NCI-H82 treated with DMSO at 0.1 percent for 48 hours (cell line): ENCODE measurements at regions not wholly inside any gene's neighbourhood (a gene's known extent, or its start where the extent isn't known, plus 50 kb on each side); places are given as distances from the start of the nearest gene placed in this dataset.
A peak's percentile ranks its signal among the peaks of the same experiment; 100 is the strongest.

ENCODE experiments used
- DNase-seq: peaks from one replicate; lab custom pipeline; 2025; ENCODE audit not compliant: unreplicated experiment; lab: John Stamatoyannopoulos, UW

DNA sequence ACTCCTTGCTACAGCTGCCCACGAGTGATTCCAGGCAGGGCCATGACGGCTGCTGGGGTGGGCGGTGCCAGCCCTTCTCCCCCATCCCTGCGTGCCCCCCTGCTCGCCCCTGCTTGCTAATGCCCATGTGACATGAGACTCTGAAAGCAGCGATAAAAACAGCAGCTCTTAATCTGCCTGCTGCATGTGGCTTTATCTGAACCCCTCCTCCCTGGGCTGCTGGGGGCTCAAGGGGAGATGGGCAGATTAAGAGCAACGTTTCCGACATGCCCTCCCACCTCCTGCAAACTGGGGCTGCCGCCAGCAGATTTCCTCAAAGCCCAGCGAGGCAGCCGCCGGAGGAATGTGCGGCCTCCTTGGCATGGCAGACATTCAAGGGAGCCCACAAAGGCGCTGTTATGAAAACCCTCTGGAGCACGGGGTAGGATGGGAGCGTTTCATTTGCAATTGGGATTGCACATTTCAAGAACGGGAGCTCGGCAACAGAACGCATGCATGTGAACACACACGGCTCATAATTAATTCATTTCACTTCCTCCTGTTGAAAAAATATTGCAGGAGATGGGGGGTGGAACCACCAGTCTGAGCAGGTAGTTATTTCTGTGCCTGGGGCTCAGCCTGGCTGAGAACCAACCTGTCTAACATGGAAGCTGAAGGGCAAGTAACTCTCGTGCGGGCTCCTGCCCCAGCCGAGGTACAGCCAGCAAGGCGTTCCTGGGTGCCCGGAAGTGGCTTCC lies 504.2 kb upstream of the PROK2 start:
- peak; percentile 60 for DNase-seq

DNA sequence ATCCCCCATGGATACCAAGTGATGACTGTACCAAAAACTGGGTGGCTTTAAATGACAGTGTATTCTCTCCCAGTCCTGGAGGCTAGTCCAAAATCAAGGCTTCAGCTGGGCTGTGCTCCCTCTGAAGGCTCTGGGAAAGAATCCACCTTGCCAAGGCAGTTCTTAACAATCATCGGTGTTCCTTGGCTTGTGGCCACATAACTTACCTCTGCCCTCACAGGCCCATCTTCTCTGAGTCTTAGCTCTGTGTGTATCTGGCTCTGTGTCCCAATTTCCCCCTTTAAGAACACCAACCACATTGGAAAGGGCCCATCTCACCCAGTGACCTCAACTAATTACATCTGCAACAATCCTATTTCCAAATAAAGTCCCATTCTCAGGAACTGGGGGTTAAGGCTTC lies 503.0 kb upstream of the PROK2 start:
- no peak for DNase-seq

DNA sequence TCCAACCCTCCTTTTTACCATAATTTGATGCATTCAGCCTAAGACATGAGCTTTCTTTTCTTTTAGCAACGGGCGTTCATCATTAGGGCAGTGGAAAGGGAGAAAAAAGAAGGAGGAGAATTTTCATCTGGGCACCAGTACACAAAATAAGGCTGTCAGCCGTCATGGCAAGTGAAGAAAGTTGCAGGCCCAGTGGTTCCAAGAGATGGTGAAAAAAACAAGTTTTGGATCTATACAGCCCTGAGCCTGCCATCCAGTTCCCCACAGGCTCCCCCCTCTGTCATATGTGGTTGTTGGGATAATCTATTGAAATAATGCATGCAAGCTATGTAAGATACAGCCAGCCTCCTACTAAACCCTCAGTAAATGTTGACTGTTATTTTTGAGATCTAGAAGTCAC lies 500.6 kb upstream of the PROK2 start:
- no peak for DNase-seq

DNA sequence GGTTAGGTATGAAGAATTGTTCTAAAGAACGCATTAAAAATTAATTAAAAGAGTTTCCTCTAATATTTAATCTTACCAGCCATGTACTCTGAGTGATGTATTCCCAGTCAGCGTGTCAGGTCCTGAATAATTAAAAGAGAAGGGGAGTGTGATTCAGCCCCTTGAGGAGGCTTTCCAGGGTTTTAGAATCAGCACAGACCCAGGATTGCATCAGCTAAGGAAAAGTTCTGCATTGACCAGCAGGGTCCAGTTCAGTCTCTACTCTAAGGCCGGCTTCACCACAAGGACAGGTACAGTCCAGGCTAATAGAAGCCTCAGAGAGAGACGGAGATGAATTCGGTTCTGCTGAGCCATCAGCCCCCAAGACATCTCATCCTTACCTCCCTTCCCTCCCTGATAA lies 499.5 kb upstream of the PROK2 start:
- no peak for DNase-seq

DNA sequence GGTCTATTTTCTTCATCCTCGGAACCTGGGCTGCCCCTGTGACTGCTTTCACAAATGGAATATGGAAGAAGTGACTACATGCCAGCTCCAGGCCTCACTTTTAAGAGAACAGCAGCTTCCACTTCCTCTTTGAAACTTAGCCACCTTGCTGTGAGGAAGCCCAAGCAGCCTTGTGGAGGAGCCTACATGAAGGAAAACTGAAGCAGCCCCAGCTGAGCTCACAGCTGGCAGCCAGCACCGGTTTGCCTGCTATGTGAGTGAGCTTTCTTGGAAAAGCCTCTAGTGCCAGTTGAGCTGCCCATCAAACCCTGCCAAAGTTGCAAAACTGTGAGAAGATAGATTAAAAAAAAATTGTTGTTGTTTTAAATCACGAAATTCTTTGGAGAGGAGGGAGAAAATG lies 498.0 kb upstream of the PROK2 start:
- DNase-seq: no peak

DNA sequence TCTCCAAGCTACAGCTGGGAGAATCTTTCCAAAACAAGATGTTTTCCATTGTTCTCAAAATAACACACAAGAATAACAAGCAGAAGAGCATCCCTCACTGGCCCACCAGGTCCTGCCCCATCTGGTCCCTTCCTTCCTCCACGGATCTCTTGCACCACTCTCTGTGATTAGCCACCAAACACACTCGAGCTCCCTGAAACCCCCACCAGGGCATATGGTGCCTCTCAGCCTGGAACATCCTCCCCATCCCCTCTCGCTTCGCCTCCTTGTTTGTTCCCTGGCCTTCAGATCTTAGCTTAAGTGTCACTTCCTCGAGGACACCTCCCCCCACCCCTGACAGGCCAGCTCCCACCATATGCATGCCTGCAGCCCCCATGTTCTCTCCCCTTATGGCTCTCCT lies 496.6 kb upstream of the PROK2 start:
- no peak for DNase-seq

DNA sequence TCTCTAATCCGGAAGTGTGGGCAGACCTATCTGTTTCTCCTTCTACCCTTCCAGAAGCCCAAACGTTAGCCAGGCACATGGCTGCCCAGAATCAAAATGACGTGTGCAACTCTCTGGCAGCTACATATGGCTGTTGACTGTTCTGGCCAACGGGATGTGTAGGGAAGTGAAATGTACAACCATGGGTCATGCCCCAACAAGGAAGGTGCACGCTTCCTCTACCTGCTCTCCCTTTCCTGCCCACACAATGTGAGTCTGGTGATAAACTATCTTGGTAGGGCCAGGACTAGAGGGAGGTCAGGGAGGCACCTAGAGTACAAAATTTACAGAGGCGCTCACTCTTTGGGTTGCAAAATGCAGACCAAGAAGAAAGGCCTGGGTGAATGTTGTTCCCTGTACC lies 495.9 kb upstream of the PROK2 start:
- no peak for DNase-seq

DNA sequence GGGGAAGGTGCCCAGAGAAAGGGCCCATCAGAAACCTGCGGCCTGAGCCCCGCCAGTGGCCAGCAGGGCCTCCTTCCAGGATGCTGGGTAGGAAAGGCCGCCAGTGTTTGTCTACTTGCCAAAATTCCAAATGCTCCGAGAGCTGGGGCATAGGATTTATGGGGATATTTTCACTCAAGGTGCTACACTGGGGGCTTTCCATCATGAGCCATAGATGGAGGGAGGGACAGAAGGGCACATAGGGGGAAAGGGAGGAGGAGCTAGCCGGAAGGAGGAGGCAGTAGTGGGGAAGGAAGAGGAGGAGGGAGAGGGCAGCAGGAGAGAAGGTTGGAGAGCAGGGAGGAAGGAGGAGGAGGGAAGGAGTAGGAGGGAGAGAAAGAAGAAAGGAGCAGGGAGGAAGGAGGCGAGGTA lies 494.7 kb upstream of the PROK2 start:
- no peak for DNase-seq

DNA sequence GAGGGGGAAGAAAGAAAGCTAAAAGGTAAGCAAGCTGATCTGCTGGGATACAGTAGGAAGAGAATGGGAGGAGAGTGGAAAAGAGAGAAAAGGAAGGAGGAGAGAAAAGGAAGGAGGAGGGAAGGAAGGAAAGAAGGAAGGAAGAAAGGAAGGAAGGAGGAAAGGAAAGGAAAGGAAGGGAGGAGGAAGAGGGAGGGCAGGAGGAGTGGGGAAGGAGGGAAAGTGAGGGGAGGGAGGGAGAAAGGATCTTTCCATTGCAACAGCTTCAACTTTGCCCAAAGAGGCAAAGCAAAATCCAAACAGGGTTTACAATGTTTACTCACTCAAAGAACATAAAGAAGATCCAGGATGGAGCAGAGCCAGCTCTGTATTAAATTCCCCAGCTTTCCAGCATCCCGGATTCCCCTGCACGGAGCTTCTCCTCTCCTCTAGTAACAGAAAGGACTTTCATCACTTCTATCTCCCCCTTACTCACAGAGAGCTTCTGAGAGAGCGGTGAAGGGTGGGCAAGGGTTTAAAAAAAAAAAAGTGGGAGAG lies 494.2 kb upstream of the PROK2 start:
- DNase-seq: no peak

DNA sequence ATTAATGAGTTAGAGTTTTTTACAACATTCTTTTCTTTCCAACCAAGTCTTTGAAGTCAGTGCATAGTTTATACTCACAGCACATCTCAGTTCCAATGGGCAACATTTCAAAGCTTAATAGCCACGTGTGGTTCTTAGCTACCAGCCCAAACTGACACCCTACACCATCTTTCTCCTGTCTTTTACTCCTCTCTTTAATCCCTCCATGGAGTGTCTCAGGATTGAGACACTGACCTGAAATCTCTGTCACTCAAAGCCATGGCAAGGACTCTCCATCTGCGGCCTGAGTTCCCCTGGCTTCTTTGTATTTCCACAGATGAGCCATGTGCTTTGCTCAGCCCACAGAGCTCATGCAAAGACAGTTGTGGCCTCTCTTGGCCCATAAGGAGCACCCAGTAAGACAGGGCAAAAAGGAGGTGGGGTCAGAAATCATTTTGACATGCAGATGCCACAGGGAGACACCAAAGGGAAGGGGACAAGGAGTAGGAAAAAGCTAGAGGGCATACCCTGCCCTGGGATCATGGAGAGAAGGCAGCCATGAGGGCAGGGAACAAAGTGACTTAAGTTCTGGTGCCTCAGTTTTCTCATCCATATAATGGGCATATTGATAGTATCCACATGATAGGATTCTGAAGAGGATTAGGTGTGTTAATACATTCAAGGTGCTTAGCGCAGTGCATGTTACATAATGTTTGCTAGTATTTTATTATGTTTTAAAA lies 493.6 kb upstream of the PROK2 start:
- peak; percentile 10 for DNase-seq

DNA sequence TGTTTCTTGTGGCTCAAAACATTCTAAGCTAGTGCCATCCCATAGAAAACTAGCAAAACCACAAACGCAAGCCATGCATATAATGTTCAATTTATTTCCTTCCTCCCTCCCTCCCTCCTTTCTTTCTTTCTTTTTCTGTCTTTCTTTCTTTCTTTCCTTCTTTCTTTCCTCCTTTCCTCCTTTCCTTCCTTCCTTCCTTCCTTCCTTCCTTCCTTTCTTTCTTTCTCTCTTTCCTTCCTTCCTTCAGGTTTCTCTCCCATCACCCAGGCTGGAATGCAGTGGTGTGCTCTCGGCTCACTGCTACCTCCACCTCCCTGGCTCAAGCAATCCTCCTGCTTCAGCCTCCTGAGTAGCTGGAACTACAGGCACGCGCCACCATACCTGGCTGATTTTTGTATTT lies 492.8 kb upstream of the PROK2 start:
- no peak for DNase-seq

DNA sequence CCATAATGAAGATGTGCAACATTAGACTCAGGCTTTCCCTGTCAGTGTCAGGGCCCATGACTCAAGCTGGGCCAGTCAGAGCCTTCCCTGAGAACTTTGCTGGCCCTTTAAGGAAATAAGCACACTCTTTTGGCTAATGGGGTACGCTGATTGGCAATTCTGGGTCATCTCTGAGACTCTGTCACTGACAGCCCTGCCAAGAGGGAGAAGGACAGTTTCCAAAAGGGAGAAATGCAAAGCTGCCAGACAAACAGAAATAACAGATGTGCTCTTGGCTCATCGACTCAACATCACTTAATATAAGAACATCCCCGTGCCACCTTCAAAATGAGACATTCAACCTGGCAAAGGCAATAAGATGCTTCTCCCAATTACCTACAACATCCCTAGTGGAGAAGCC lies 491.9 kb upstream of the PROK2 start:
- no peak for DNase-seq

DNA sequence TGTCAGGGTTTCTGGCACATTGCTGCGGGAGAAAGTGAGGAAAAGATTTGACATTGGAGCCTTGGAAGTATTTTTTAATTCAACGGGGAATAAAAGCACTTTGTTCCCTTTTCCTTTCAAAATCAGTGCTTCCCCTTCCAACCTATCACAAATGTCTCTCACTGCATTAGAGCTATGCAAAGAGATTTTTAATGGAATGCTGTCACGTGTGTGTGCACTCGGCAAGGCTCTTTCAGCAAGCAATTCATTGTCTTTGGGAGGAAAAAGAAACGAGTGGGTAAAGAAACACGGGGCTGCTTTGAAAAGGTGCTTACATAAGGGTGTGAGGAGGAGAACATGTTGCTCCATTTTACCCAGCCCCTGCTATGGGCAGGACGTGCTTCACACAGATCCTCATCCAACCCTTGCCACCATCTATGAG lies 490.4 kb upstream of the PROK2 start:
- no peak for DNase-seq

DNA sequence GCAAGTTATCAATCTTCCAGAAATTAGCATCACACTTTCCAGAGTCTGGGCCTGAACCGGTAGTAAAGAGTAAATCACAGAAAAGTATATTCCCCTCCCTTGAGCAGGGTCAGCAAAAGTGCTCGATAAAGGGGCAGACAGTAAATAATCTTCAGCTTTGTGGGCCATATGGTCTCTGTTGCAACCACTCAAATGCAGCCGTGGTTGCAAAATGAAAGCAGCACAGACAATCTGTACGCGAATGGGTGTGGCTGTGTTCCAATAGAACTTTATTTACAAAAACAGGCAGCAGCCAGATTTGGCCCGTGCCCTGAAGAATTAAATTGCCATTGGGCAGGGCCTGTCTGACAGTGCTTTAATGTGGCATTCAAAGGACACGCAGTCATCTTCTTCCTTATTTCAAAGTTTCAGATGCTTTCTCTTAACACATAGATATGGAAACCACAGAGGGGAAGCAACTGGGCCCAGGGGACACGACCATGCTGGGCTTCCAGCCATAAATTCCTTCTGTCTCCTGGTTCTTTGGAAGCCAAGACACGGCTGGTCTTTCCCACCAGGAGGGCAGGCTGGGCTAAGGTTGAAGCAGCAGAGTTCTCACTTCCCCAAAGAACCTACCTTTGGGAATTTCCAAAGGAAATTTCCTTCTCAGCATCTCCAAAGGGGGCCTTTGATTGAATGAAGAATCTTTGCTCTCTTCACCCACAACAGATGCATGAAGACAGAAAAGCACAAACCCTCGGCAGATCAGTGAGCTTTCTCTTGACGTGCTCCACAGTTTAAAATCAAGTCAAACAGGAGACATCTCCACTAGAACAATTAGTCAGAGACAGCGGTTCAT lies 489.8 kb upstream of the PROK2 start:
- DNase-seq: peak; percentile 12

DNA sequence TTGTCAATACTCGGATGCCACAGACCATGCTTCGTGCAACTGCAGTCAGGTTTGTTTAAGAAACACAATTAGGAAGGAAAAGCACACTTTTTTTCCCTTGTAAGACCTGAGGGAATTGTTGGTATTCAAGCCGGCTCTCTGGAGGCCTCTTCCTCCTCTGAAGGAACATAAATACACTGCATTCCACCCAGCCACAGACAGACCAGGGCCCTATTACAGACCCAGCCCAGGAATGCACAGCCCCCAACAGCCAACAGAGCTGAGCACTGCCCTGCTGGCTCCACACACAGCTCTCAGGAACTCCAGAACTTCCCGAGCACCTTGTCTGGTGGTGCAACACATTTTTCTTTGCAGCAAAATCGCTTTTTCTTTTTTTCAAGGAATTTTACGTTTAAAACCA lies 488.7 kb upstream of the PROK2 start:
- DNase-seq: no peak

DNA sequence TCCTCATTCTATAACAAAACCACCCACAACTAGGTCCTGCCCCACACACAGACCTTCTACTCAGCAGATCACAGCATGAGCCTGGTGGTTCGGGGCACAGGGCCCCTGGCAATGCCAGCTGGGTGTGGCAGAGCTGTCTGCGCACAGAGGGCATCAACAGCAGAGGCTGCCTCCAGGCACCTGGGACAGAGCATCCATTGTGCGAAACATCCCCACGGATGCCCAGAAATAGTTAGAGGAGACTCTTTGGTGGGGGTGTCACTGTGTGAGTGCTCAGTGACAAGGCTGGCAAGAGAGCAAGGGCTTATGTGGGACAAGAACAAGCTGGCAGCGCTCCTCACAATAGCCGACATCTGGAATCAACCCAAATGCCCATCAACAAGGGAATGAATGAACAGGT lies 487.4 kb upstream of the PROK2 start:
- peak; percentile 4 for DNase-seq

DNA sequence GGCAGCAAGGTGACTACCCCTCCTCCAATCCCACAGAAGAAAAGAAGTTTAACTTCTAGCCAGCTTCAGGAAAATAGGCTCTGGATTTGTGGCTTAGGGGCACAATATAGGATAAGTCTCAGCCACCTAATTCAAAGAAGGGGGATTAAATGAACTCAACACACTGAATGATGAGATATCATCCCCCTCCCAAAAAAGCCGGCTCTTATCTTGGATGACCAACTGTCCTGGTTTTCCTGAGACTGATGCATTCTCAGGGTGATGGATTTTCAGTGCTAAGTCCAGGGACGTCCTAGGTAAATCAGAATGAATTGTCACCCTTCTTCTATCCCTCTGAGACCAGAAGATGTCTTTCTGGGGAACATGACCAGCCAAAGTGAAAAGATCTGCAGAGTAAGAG lies 487.0 kb upstream of the PROK2 start:
- DNase-seq: peak; percentile 78

DNA sequence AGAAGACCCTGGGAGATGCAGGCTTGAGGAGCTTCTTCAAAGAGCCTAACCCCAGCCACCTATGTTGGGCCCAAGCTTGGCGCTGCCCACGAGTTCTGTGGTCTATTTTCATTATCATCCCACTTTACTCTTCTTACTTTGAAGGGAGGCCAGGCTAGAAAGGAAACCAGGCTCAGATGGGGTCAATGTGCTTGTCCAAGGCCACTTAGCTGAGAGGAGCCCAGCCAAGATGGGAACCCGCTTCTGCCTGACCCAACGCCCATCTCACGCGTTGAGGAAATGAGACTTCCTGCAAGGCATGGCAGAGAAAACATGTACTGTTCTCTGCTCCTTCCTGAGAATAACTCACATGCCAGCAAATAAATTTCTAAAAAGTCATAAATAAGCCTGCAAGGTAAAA lies 486.3 kb upstream of the PROK2 start:
- no peak for DNase-seq

DNA sequence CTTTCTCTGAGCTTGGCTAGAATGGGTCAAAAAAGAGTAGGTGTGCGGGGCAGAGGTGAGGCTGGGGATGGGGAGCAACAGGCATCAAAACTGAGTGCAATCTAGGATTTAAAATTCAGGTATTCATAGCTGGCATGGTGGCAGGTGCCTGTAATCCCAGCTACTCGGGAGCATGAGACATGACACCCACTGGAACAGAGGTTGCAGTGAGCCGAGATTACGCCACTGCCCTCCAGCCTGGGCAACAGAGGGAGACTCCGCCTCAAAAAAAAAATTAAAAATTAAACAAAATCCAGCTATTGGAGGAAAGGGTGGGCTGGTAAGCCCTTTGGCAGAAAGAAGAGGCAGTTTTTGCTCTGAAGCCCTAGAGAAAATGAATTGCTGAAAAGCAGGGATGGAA lies 485.8 kb upstream of the PROK2 start:
- DNase-seq: no peak

DNA sequence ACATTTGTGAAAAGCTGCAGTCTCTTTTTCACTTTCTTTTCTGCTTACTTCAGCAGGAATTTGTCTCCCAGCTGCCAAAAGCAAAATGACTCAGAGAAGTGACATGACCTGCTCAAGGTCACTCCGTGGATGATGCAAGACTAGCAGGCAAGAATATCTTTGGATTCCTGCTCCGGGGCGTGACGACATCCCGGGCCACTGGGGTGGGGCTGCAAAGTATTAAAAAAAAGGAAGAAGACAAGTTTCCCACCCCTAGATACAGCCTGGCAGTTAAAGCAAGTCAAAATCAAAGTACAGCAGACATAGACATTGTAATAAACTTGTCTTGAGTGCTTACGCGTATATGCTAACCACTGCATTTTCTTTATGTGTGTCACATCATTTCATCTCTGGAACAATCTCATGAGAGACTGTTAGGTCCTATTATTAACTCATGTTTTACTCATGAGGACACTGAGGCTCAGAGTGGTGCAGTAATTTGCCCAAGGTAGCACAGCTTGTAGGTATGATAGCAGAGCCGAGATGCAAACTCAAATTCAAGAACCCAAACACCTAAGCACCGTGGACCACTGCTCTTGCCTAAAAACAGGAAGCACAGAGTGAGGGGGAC lies 485.2 kb upstream of the PROK2 start:
- no peak for DNase-seq

DNA sequence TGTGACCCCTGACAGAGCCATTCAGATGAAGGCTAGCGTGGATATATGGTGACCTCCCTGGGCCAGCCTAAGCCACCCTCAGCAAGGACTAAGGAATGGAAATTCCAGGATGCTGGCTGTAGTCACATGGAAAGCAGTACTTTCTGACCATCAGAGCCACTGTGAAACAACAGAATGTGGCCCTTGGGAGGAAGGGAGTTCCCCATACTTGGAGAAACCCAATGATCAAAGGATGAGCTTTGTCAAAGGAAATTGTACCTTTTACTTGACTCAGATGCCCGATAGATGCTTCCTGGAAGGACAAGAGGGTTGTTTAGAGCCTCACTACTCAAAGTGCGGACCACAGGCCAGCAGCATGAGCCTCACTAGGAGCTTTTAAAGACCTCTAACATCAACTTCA lies 484.5 kb upstream of the PROK2 start:
- no peak for DNase-seq
